HG03064 (cell line): ENCODE measurements at regions not wholly inside any gene's neighbourhood (a gene's known extent, or its start where the extent isn't known, plus 50 kb on each side); places are given as distances from the start of the nearest gene placed in this dataset.
"Not testable (repeated sequence)": the region's sequence is repeated elsewhere in the genome, so short reads cannot be mapped to it uniquely, and the experiment has no call there.

Experiments used
- ATAC-seq: cut with Tn5 transposase; IDR thresholded peaks from one replicate; pipeline ENCODE4 v1.9.1; 2021; ENCODE audit warnings: low read depth; ENCODE audit not compliant: unreplicated experiment

DNA sequence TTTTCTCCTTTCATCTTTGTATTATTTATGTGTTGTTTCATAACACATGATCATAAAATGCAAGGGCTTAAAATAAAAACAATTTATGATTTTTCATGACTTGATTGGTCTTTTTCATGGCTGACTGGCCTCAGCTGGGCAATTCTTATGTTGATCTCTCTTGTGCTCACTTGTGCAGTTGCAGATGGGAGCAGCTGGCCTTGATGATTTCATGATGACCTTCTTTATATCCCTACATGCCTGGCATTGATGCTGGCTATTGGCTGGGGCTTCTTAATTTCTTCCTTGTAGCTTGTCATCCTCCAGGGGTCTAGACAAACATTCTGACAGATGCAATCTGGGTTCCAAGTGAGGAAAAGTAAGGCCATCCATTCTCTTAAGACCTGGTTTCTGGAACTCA lies 1832.8 kb upstream of the FLRT2 start:
- ATAC-seq: no peak

- ATAC-seq: no peak
These were observed 1827.3 kb upstream of the FLRT2 start for GRCh38 chr14:83702619-83703018.

DNA sequence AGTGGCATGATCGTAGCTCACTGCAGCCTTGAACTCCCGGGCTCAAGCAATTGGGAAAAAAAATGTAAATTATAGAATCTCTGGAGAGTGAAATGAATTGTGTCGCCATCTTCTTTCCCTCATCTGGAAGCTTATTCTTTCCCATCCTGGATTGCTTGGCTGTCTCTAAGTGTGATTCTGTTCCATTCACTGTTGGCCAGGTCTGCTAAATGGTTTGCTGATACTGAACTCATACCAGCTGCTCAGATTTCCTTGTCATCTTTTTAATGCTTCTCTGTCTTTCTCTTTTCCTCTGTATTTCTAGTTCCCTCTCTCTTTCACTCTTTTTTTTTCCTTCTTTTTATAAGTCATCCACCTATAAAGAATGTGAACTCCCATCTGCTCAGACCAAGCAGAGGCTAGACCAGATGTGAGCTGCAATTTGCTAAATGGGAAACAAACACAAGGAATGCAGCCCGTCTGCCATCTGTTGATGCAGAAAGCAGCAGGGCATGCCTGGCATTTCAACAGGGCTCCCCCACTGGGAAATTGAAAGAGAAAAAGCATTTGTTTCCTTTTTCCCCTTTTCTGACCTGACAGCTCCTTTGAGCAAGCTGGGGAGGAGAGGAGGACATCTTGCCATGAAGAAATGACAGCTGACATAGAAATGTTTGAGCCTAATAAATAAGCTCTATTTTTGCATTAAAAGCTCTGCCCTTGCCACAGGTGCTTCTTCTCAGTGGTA lies 1823.6 kb upstream of the FLRT2 start:
- ATAC-seq: no peak

GRCh38 chr14:83707056-83707455 lies 1822.9 kb upstream of the FLRT2 start:
- ATAC-seq: no peak

DNA sequence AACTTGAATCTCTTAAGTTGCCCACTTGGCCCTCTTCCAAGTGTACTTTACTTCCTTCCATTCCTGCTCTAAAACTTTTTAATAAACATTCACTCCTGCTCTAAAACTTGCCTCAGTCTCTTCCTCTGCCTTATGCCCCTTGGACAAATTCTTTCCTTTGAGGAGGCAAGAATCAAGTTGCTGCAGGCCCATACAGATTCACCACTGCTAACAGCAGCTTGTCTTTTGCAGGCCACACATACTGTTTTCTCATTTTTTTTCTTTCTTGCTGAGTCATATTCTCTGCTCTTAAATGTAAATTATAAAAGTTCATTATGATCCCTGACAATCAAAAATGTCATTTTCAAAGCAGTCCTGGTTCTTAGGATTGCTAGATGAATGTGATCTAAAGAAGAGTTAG lies 1820.8 kb upstream of the FLRT2 start:
- no peak for ATAC-seq

- no peak for ATAC-seq
These were observed 1818.9 kb upstream of the FLRT2 start for GRCh38 chr14:83711046-83711445.

DNA sequence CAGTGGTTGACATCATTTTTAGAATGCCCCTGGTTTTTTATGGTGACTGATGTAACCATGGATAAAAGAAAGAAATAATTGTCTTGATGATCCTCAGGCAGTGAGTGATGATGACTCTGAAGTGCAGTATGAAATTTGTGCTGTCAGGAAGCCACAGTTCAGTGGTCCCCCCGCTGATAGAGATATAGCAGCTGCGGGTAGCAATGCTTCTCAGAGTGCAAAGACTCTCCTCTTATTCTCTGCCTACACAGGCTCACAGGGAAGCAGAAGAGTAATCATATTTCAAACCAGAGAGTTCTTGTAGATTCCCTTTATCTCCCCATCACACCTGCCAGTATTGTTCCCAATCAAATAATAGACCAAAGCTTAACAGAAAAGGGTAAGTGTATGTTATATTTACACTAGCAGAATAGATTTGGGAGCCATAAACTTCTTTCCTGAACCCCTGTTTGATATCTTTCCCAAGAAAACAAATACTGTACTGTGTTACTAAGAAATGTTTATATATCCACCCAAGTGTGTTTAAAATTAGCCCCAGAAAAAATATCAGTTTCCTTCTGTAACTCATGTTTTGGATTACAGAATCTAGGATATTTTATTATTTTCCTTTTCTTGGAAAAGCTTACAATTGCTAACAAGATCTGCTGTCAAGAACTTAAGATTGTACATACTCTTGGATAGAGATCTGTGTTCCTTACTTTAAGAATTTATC lies 1817.4 kb upstream of the FLRT2 start:
- no peak for ATAC-seq

DNA sequence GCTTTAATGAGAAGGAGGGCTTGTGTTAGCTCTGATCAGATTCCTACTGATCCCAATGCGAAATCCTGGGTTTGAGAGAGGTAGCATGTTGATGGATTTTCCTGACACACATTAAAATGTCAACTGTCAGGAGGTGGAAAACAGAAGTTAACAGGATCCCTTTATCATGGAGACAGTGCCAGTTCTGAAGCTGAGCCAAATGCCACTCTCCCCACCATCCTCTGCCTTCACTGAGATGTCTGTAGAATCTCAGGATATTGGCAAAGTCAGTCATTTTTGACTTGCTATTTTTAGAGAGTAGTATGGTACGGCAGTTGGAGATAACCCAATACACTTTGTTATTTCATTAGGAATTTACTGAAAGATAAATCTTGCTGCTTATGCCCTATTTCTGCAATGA lies 1816.2 kb upstream of the FLRT2 start:
- ATAC-seq: no peak

- ATAC-seq: no peak
These were observed 1815.8 kb upstream of the FLRT2 start for GRCh38 chr14:83714151-83714550.

DNA sequence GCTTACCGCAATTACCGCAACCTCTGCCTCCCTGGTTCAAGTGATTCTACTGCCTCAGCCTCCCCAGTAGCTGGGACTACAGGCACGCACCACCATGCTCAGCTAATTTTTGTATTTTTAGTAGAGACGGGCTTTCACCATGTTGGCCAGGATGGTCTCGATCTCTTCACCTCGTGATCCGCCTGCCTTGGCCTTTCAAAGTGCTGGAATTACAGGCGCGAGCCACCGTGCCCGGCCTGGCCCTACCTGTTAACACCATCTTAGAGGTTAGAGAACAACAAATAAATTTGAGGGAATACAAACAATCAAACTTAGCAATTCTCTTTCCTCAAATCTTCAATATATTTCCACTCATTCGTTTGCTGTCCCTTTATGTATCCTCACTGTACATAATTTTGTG lies 1810.5 kb upstream of the FLRT2 start:
- not testable (repeated sequence) for ATAC-seq

DNA sequence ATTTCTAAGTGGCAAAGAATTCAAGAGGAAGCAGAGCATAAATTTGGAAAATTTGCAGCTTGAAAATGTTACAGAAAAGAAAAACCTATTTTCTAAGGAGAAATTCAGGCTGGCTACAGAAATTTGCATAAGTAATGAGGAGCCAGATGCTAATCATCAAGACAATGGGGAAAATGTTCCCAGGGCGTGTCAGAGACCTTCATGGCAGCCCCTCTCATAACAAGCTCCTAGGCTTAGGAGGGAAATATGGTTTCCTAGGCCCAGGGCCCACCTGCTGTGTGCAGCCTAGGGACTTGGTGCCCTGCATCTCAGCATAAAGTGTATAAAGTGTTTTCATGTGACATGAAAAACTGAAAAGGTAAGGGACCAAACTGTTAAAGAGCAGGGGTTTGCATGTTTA lies 1796.3 kb upstream of the FLRT2 start:
- no peak for ATAC-seq

DNA sequence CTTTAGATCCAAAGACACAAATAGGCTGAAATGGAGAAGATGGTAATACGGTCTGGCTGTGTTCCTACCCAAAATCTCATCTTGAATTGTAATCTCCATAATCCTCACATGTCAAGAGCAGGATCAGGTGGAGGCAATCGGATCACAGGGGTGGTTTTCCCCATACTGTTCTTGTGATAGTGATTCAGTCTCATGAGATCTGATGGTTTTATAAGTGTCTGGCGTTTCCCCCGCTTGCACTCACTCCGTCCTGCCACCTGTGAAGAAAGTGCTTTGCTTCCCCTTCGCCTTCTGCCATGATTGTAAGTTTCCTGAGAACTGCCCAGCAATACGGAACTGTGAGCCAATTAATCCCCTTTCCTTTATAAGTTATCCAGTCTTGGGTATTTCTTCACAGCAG lies 1795.5 kb upstream of the FLRT2 start:
- no peak for ATAC-seq

DNA sequence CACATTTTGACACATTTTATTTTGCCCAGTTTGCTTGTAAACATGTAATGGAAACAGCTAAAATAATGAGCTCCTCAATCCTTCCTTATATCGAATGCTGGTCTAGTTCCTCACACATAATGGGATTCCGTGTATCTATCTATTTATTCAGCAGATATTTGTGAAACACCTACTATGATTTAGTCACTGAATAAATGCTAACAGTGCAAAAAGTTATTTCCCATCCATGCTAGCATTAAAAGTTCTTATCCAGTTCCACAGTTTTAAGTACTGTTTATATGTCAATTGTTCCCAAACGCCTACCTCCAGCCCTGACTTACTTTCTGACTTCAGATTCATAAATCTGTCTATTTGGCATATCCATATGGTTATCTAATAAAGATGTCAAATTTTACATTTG lies 1788.7 kb upstream of the FLRT2 start:
- ATAC-seq: no peak

- ATAC-seq: no peak
These were observed 1785.7 kb upstream of the FLRT2 start for GRCh38 chr14:83744224-83744623.

DNA sequence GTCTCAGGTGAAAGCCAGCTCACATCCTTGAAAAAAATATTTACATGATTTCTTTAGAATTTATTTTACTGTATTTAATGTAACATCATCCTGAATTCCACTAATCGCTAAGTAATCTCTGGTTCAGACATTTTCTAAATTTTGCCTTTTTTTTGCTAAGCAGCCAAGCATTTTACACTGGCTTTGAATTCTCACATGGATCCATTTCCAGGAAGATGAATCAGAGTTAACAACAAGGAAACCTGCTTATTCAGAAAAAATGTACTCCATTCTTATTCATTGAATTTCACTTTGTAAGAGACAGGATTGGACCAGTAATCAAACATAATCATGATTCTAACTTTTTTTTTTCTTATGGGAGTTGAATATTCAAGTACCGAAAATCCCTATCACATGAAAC lies 1785.1 kb upstream of the FLRT2 start:
- ATAC-seq: no peak

- ATAC-seq: no peak
These were observed 1783.6 kb upstream of the FLRT2 start for GRCh38 chr14:83746336-83746735.

DNA sequence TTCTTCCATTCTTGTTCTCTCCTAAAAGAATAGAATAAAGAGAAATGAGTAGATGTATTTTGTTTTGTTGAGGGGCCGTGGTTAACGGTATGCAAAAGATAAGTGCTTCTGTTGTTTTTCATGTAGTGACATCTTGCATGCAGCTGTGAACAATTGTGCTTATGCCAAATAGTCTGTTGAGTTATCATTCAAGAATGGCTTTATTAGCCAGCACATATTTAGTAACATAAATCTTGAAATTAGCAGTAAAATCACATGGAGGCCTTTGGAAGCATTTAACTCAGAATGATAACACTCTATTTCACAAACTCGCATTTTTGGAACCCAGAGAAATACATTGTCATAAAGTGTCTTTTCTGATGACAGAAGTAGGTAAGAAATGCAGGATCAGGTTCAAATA lies 1772.0 kb upstream of the FLRT2 start:
- ATAC-seq: no peak

- ATAC-seq: no peak
These were observed 1765.0 kb upstream of the FLRT2 start for GRCh38 chr14:83764656-83765599.

DNA sequence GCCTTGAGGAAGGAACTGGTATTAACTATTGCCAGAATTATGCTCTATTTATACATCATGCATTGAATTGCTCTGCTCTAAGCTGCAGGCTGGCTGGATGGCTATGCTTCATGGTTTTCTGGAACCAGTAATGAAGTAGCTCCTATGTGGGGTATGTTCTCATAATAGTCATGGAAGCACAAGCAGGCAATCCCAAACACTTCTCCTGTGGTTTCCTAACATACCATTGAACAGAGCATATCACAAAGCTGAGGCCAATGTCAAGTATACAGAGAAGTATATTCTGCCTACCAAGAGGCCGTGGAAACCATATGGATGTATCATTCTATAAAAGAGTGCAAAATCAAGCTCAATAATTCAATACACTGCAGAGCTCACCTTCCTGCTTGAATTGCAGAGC lies 1752.4 kb upstream of the FLRT2 start:
- no peak for ATAC-seq

DNA sequence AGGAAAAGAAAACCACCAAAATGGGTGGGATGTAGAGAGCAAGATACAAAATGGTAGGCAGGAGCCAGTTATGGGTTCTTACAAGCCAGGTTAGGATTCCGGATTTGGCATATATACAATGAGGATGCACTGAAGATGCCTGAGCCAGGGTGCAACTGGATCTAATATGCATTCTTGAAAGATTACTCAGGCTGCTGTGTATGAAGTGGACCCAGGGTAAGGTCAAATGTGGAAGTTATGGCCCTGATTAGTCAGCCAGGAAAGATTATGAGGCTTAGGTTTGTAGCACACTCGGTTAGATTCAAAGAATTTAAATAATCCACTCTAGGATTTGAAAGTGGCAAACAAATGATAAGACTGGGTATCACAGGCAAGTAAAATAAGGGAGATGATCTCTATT lies 1750.7 kb upstream of the FLRT2 start:
- no peak for ATAC-seq

DNA sequence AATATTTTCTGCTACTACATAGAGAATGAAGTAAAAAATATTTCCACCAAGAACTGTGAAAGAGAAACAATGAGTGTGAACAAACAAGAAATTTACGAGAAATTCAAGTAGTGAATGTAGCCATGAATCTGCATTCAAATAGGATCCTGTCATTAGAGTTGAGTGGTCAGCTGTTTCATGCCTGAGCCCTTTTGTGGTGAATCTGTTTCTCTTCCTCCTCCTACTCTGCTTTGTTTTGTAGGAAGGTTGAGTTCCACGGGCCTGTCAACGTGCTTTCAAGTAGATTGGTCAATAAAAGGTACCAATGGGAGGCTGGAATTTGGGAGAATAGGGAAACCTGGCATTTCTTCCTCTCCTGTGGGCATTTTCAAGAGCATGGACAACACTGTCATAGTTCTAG lies 1749.6 kb upstream of the FLRT2 start:
- no peak for ATAC-seq
